ENCODE measurements at regions not wholly inside any gene's neighbourhood (a gene's known extent, or its start where the extent isn't known, plus 50 kb on each side); places are given as distances from the start of the nearest gene placed in this dataset.

DNA sequence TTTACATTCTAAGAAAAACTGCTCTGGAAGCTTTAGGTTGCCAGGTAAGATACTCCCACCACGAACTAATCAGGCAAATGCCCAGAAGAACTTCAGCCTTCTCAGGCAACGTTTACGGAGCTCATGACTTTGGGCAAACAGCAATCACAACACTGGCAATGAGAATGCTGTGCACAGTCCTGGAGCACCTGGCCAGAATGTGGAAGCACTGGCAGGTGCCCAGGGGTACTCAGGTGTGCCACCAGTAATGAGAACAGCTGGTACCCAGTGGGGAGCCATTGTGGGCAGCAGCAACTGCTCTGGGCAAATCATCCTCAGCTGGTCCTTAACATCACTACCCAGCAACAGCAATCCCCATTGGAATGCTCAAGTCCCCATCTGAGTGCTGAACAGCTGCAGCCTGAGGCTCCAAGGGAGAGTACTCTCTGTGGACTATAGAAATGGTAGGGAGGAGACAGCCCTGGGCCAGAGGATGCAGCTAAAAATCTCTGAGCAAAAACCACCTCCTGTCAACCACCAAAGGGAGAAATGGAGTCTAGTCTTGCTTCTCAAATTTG is 210.0 kb downstream of the FOXO1 start:
- TF ChIP-seq POLR2A (IDR thresholded peaks at IDR 0.05) (no peak), POLR2AphosphoS5 (IDR thresholded peaks at IDR 0.05) (no peak)
- TF ChIP-seq, protein P1, sequence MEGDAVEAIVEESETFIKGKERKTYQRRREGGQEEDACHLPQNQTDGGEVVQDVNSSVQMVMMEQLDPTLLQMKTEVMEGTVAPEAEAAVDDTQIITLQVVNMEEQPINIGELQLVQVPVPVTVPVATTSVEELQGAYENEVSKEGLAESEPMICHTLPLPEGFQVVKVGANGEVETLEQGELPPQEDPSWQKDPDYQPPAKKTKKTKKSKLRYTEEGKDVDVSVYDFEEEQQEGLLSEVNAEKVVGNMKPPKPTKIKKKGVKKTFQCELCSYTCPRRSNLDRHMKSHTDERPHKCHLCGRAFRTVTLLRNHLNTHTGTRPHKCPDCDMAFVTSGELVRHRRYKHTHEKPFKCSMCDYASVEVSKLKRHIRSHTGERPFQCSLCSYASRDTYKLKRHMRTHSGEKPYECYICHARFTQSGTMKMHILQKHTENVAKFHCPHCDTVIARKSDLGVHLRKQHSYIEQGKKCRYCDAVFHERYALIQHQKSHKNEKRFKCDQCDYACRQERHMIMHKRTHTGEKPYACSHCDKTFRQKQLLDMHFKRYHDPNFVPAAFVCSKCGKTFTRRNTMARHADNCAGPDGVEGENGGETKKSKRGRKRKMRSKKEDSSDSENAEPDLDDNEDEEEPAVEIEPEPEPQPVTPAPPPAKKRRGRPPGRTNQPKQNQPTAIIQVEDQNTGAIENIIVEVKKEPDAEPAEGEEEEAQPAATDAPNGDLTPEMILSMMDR (IDR thresholded peaks at IDR 0.05) = no peak
